Trophoblast cell (in vitro differentiated cells and primary cell): ENCODE measurements at regions not wholly inside any gene's neighbourhood (a gene's known extent, or its start where the extent isn't known, plus 50 kb on each side); places are given as distances from the start of the nearest gene placed in this dataset.
A peak's percentile ranks its signal among the peaks of the same experiment; 100 is the strongest.

ENCODE experiments used
- DNase-seq, 2 donors: peaks; one replicate each; pipeline ENCODE4 v3.0.0-alpha.2; 2016
- H2AFZ ChIP-seq: 2 replicates; pipeline ENCODE4 v1.6.1; 2013; ENCODE audit warnings: low read length, moderate library complexity, mild to moderate bottlenecking; ENCODE audit not compliant: insufficient read depth, poor library complexity
- H2AK5ac ChIP-seq: 2 replicates; pipeline ENCODE4 v1.6.1; 2013; ENCODE audit warnings: mild to moderate bottlenecking, low read length
- H2BK120ac ChIP-seq: 2 replicates; pipeline ENCODE4 v1.6.1; 2013; ENCODE audit warnings: low read length, mild to moderate bottlenecking, moderate library complexity; ENCODE audit not compliant: insufficient read depth, poor library complexity
- H2BK12ac ChIP-seq: 2 replicates; pipeline ENCODE4 v1.6.1; 2013; ENCODE audit warnings: mild to moderate bottlenecking, low read length, moderate library complexity
- H2BK5ac ChIP-seq: 2 replicates; pipeline ENCODE4 v1.6.1; 2013; ENCODE audit warnings: low read length, low read depth, moderate library complexity, mild to moderate bottlenecking; ENCODE audit not compliant: poor library complexity
- H3K14ac ChIP-seq: 2 replicates; pipeline ENCODE4 v1.6.1; 2013; ENCODE audit warnings: mild to moderate bottlenecking, low read length
- H3K18ac ChIP-seq: 2 replicates; pipeline ENCODE4 v1.6.1; 2013; ENCODE audit warnings: mild to moderate bottlenecking, low read length
- H3K23ac ChIP-seq: 2 replicates; pipeline ENCODE4 v1.6.1; 2013; ENCODE audit warnings: low read length
- H3K27ac ChIP-seq: 2 replicates; pipeline ENCODE4 v1.5.1; 2013; ENCODE audit warnings: low read depth, mild to moderate bottlenecking, inconsistent platforms, low read length, moderate library complexity
- H3K27me3 ChIP-seq: 2 replicates; pipeline ENCODE4 v1.6.1; 2013; ENCODE audit warnings: inconsistent platforms, mild to moderate bottlenecking, low read length, moderate library complexity; ENCODE audit not compliant: insufficient read depth
- H3K36me3 ChIP-seq, 2 experiments: 1 replicate in 1 of 2; 2 replicates in 1 of 2; pipeline ENCODE4 v1.6.1; 2013; ENCODE audit warnings: low read length in 2 of 2, mild to moderate bottlenecking in 2 of 2, moderate library complexity in 1 of 2; ENCODE audit not compliant: insufficient read depth in 2 of 2, control insufficient read depth in 1 of 2
- H3K4ac ChIP-seq: 2 replicates; pipeline ENCODE4 v1.6.1; 2013; ENCODE audit warnings: low read depth, mild to moderate bottlenecking, low read length, moderate library complexity
- H3K4me1 ChIP-seq, 2 experiments: 1 replicate in 1 of 2; 2 replicates in 1 of 2; pipeline ENCODE4 v1.6.1; 2013; ENCODE audit warnings: low read length in 2 of 2, mild to moderate bottlenecking in 2 of 2, moderate library complexity in 1 of 2; ENCODE audit not compliant: insufficient read depth in 2 of 2, control insufficient read depth in 1 of 2
- H3K4me2 ChIP-seq: 2 replicates; pipeline ENCODE4 v1.6.1; 2013; ENCODE audit warnings: inconsistent platforms, mild to moderate bottlenecking, low read length, moderate library complexity
- H3K4me3 ChIP-seq: 2 replicates; pipeline ENCODE4 v1.5.1; 2013; ENCODE audit warnings: mild to moderate bottlenecking, low read depth, low read length, inconsistent platforms
- H3K79me1 ChIP-seq: one replicate; pipeline ENCODE4 v1.6.1; 2013; ENCODE audit warnings: low read length
- H3K79me2 ChIP-seq: 2 replicates; pipeline ENCODE4 v1.6.1; 2013; ENCODE audit warnings: low read length, mild to moderate bottlenecking; ENCODE audit not compliant: control insufficient read depth, insufficient read depth, poor library complexity
- H3K9ac ChIP-seq: 2 replicates; pipeline ENCODE4 v1.6.1; 2013; ENCODE audit warnings: mild to moderate bottlenecking, low read length
- H3K9me3 ChIP-seq: 2 replicates; pipeline ENCODE4 v1.6.1; 2013; ENCODE audit warnings: low read depth, mild to moderate bottlenecking, control low read depth, inconsistent platforms, low read length; ENCODE audit not compliant: insufficient read depth
- H4K12ac ChIP-seq: 2 replicates; pipeline ENCODE4 v1.6.1; 2013; ENCODE audit warnings: low read depth, mild to moderate bottlenecking, low read length, moderate library complexity
- H4K8ac ChIP-seq: 2 replicates; pipeline ENCODE4 v1.6.1; 2013; ENCODE audit warnings: low read depth, mild to moderate bottlenecking, low read length, moderate library complexity
- H4K91ac ChIP-seq: one replicate; pipeline ENCODE4 v1.6.1; 2013; ENCODE audit warnings: low read depth, mild to moderate bottlenecking, low read length, moderate library complexity
- WGBS: extraction: QIAGEN DNeasy Blood & Tissue Kit; methylation state at CpG from one replicate; pipeline ENCODE4 v1.1.7; 2013; ENCODE audit warnings: missing lambda C conversion rate; ENCODE audit not compliant: insufficient read length, insufficient coverage; ENCODE audit errors: extremely low coverage; 5-methylcytosine and 5-hydroxymethylcytosine counted together

GRCh38 chr6:154925130-154925529, 70.0 kb upstream of the TIAM2 start:
- no peak overlapping the region for H3K23ac ChIP-seq

GRCh38 chr6:154926366-154926765, 68.7 kb upstream of the TIAM2 start:
- H3K23ac ChIP-seq: no peak overlapping the region
- H4K8ac ChIP-seq: no peak overlapping the region
- no CpG with 5 or more reads among the region's 8 CpGs for WGBS
- peaks cover 1 to 3% of the 10 kb centered on the region in 2 experiments for H3K4me1 ChIP-seq
- no peak overlapping the region for H3K4me3 ChIP-seq
- no peak overlapping the region for H3K18ac ChIP-seq
- no peak overlapping the region for H3K14ac ChIP-seq
- no peak for DNase-seq
- no peaks in the 10 kb centered on the region for H3K27me3 ChIP-seq
- H3K36me3 ChIP-seq: no peaks in the 10 kb centered on the region
- H4K12ac ChIP-seq: no peak overlapping the region
- no peak overlapping the region for H3K4ac ChIP-seq
- no peak overlapping the region for H2AFZ ChIP-seq
- H2AK5ac ChIP-seq: no peak overlapping the region
- H3K9me3 ChIP-seq: no peaks in the 10 kb centered on the region
- H3K79me2 ChIP-seq: peaks cover under 1% of the 10 kb centered on the region
- no peaks in the 10 kb centered on the region for H3K79me1 ChIP-seq
- no peak overlapping the region for H3K27ac ChIP-seq
- H3K4me2 ChIP-seq: no peak overlapping the region
- no peak overlapping the region for H2BK5ac ChIP-seq
- H2BK12ac ChIP-seq: no peak overlapping the region
- no peak overlapping the region for H4K91ac ChIP-seq
- H3K9ac ChIP-seq: no peak overlapping the region
- no peak overlapping the region for H2BK120ac ChIP-seq

More at GRCh38 chr6:154925130-154925529, 70.0 kb upstream of the TIAM2 start:
- Histone ChIP-seq H3K27me3 (no peaks in the 10 kb centered on the region), H3K18ac (no peak overlapping the region), H2BK5ac (no peak overlapping the region), H2AK5ac (no peak overlapping the region), H3K9ac (no peak overlapping the region), H3K4ac (no peak overlapping the region), H3K36me3 (no peaks in the 10 kb centered on the region), H4K91ac (no peak overlapping the region), H2BK12ac (no peak overlapping the region), H4K12ac (no peak overlapping the region), H3K27ac (no peak overlapping the region), H2BK120ac (no peak overlapping the region), H3K4me1 (no peaks in the 10 kb centered on the region), H3K79me1 (no peaks in the 10 kb centered on the region), H3K79me2 (no peaks in the 10 kb centered on the region), H3K14ac (no peak overlapping the region), H3K4me3 (no peak overlapping the region), H4K8ac (no peak overlapping the region), H3K4me2 (no peak overlapping the region), H2AFZ (no peak overlapping the region), H3K9me3 (no peaks in the 10 kb centered on the region)
- no peak for DNase-seq
- WGBS: no CpG with 5 or more reads among the region's 8 CpGs

- Histone ChIP-seq H3K79me1 (peaks cover 2% of the 10 kb centered on the region), H3K36me3 (no peaks in the 10 kb centered on the region), H2BK12ac (no peak overlapping the region), H3K27ac (no peak overlapping the region), H4K8ac (no peak overlapping the region), H3K18ac (no peak overlapping the region), H3K4ac (no peak overlapping the region), H2AFZ (no peak overlapping the region), H3K4me2 (no peak overlapping the region), H3K9ac (no peak overlapping the region), H2AK5ac (no peak overlapping the region), H4K12ac (no peak overlapping the region), H2BK120ac (no peak overlapping the region), H2BK5ac (no peak overlapping the region), H3K27me3 (no peaks in the 10 kb centered on the region), H3K79me2 (peaks cover 1% of the 10 kb centered on the region), H3K4me3 (no peak overlapping the region), H3K4me1 (peaks cover 4 to 9% of the 10 kb centered on the region in 2 experiments), H3K9me3 (no peaks in the 10 kb centered on the region), H3K23ac (no peak overlapping the region), H3K14ac (no peak overlapping the region), H4K91ac (no peak overlapping the region)
- WGBS: no CpG with 5 or more reads among the region's 5 CpGs
- DNase-seq: peak; percentile 71 to 91
Observed at GRCh38 chr6:154928325-154928922, 66.7 kb upstream of the TIAM2 start.

GRCh38 chr6:154930451-154930851, 64.7 kb upstream of the TIAM2 start:
- no peaks in the 10 kb centered on the region for H3K27me3 ChIP-seq
- no peak overlapping the region for H3K4me3 ChIP-seq
- no peak overlapping the region for H2BK120ac ChIP-seq
- H3K4me2 ChIP-seq: no peak overlapping the region
- H3K4ac ChIP-seq: no peak overlapping the region
- H4K8ac ChIP-seq: no peak overlapping the region
- no peak overlapping the region for H4K12ac ChIP-seq
- H4K91ac ChIP-seq: no peak overlapping the region
- peaks cover 1% of the 10 kb centered on the region for H3K79me2 ChIP-seq
- peaks cover 8 to 13% of the 10 kb centered on the region in 2 experiments for H3K4me1 ChIP-seq
- H3K9me3 ChIP-seq: no peaks in the 10 kb centered on the region
- H2BK12ac ChIP-seq: no peak overlapping the region
- H3K79me1 ChIP-seq: peaks cover 5% of the 10 kb centered on the region
- no peak overlapping the region for H3K9ac ChIP-seq
- H3K18ac ChIP-seq: no peak overlapping the region
- H3K14ac ChIP-seq: no peak overlapping the region
- no peak for DNase-seq
- no peaks in the 10 kb centered on the region for H3K36me3 ChIP-seq
- no CpG with 5 or more reads among the region's 6 CpGs for WGBS
- H2AFZ ChIP-seq: no peak overlapping the region
- no peak overlapping the region for H3K27ac ChIP-seq
- H3K23ac ChIP-seq: no peak overlapping the region
- H2AK5ac ChIP-seq: no peak overlapping the region
- no peak overlapping the region for H2BK5ac ChIP-seq
